Motor neuron (in vitro differentiated cells): ENCODE measurements at regions not wholly inside any gene's neighbourhood (a gene's known extent, or its start where the extent isn't known, plus 50 kb on each side); places are given as distances from the start of the nearest gene placed in this dataset.
A peak's percentile ranks its signal among the peaks of the same experiment; 100 is the strongest.

ENCODE experiments used
- ATAC-seq, 8 experiments: fragments of 200-7000 bp; cut with Tn5 transposase; replicated peaks in 6 of 8; 2 replicates each; pipeline ENCODE4 v1.8.0; 2021; ENCODE audit warnings: mild to moderate bottlenecking in 8 of 8, moderate library complexity in 8 of 8
- H3K27ac ChIP-seq, 2 donors: fragments of 250-450 bp; sonication (Bioruptor Pico); 2 replicates each; pipeline ENCODE4 v1.9.0; 2021; ENCODE audit warnings: antibody characterized with exemption in 2 of 2, mild to moderate bottlenecking in 2 of 2, moderate library complexity in 1 of 2
- H3K4me1 ChIP-seq, 2 donors: fragments of 250-450 bp; sonication (Bioruptor Pico); replicated peaks in 1 of 2; 2 replicates each; pipeline ENCODE4 v1.6.1; 2021; ENCODE audit warnings: antibody characterized with exemption in 2 of 2, mild to moderate bottlenecking in 2 of 2, moderate library complexity in 1 of 2
- H3K4me3 ChIP-seq, 5 donors: fragments of 250-450 bp; sonication (Bioruptor Pico); 2 replicates each; pipeline ENCODE4 v1.9.0; 2021; ENCODE audit warnings: antibody characterized with exemption in 5 of 5, mild to moderate bottlenecking in 5 of 5, moderate library complexity in 4 of 5
- WGBS, 10 experiments: fragments of 450-650 bp; shearing (Covaris generic); methylation state at CpG; one replicate each; pipeline ENCODE4 v1.0.0; 2022; 5-methylcytosine and 5-hydroxymethylcytosine counted together
- in situ Hi-C, 9 experiments: fragments of 400-800 bp; cut with MboI; loops; one replicate each; pipeline ENCODE4 v1.15.0; 2021; ENCODE audit warnings: low sequenced_read_pairs in 9 of 9, low pct_unique_long_range_greater_than_20kb in 2 of 9; ENCODE audit not compliant: unreplicated experiment in 9 of 9

DNA sequence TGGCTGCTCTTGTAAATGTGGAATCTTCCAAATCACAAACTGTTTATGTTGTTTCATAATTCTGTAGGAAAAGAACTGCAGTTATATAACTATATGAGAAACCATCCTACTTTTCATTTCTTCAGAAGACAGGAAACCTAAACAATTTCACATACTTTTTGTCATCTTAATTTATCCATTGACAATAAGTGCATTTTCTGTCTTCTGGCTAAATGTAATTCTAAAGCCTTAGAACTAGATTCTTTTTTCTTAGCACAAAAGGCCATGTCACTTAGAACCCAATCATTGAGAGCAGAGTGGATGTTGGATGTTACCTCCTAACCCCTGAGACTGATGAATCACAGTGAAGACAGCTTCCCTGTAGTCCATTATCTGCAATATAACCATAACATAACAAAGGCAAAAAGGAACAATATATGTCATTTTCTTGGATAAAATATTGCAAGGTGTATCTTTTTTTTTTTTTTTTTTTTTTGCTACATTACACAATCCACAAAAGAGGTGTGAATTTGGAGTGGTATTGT lies 410.2 kb upstream of the PRMT6 start:
- no peak overlapping the region for H3K27ac ChIP-seq
- ATAC-seq = peak in 4 of 8 experiments; percentile 41 to 60 (median 51)
- in situ Hi-C loops = no loop called here
- no peak overlapping the region for H3K4me3 ChIP-seq
- H3K4me1 ChIP-seq = peaks cover 0 to 9% of the 10 kb centered on the region in 2 donors

DNA sequence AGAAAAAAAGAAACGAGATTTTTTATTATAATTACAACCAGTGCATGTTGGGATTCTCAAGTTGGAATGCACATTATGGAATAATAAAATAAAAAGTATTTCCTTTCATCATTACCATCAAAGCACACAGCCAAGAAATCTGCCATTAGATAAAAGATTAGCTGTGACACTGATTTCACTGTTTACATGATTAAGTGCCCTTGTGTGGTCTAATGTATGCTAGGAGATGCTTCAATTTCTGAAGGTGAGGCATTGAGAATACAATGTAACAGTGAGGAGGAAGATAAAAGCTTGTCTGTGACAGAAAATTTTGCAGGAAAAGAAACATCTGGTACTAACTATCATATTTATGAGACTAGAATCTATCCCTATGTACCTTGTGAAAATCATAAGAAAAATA lies 409.7 kb upstream of the PRMT6 start:
- H3K4me3 ChIP-seq = no peak overlapping the region
- WGBS, 10 experiments = 0 to 91% (median 75%) methylated on average over 1 of the region's 1 CpG; no CpG with 5 or more reads in 1 of the 10 experiments
- ATAC-seq = peak in 4 of 8 experiments; percentile 46 to 68 (median 60)
- H3K4me1 ChIP-seq = peaks cover 0 to 9% of the 10 kb centered on the region in 2 donors
- in situ Hi-C loops = no loop called here
- H3K27ac ChIP-seq = no peak overlapping the region

DNA sequence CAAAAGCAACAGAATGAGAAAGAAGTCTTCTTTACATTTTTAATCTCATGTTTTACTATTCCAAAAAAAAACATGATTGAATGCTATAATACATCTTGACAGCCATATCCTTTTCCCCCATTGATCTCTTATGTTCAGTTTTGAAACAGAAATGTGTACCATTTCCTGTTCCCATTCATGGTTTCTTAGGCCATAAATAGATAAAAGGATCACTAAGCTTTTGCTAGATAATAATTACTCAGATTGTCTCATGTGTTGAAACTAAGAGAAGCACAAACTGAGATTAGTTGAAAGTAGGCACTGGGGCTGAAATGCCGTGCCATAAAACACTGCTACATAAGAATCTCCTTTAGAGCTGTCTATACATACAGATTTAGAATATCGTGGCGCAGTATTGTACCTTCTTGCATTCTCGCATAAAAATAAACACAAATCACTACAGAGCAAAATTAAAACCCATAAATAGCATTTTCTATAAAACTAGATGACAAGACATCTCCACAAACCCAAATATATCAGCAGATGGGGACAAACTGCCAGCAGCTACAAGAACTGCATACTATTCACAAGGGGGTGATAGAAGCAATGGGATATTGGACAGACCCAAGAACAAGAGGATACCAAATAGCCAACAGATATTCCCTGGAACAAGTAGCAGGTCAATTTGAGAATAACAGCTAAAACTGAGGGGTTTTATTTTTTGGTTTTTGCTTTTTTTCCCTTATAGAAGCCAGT lies 405.3 kb upstream of the PRMT6 start:
- 0 to 100% (median 85%) methylated on average over 1 to 4 of the region's 4 CpGs for WGBS, 10 experiments
- in situ Hi-C loops = no loop called here
- H3K27ac ChIP-seq = no peak overlapping the region
- no peak for ATAC-seq
- no peak overlapping the region for H3K4me3 ChIP-seq
- peaks cover 0 to 7% of the 10 kb centered on the region in 2 donors for H3K4me1 ChIP-seq

DNA sequence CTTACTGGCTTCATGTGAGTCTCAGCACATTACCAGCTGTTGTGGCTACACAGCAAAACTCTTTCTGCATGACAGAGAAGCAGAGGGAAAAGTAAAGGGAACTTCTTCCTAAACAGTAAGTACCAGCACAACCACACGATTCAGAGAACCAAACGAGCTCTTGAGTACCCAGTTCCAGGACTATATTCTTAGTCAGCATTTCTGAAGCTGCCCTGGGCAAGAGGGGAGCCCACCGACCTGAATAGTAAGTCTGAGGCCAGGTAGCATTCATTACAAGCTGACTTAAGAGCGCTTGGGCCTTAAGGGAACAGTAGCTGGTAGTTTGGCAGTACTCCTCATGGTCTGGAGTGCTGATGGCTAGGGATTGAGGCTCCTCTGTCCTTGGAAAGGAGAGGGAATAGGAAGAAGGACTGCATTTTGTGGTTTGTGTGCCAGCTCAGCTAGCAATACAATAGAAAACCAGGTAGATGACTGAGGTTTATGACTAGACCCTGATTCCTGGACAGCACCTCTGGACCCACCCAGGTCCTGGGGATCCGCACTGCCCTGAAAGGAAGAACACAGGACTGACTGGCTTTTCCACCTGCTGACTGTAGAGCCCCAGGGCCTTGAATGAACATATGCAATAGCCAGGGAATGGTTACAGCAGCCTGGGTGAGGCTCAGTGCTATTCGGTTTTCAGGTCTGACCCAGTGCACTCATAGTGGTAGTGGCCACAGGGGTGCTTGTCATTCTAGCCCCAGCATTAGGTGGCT lies 396.8 kb upstream of the PRMT6 start:
- WGBS, 10 experiments = 0 to 90% (median 80%) methylated on average over 1 to 6 of the region's 6 CpGs; no CpG with 5 or more reads in 2 of the 10 experiments
- Histone ChIP-seq H3K27ac (no peak overlapping the region), H3K4me1 (no peaks in the 10 kb centered on the region), H3K4me3 (no peak overlapping the region)
- no peak for ATAC-seq
- in situ Hi-C loops = no loop called here

DNA sequence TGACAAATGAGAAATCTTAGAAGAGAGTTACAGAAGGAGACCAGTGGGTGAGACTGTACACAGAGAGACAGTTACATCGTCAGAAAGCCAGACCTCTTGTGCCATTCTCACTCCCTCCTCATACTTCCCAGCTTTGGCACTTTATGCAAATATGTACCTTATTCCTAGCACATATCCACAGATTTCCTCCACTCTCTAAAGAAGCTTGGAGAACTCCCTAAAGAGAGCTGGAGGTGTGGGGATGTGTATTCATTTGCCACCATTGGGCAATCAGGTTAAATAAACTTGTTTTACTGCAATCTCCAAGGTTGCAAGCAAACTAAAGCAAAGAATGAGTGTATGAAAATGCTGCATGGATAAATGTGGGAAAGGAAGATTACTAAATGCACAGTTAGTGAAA lies 380.9 kb upstream of the PRMT6 start:
- no peak overlapping the region for H3K4me3 ChIP-seq
- in situ Hi-C loops = no loop called here
- no peak overlapping the region for H3K27ac ChIP-seq
- 0 to 89% (median 58%) methylated on average over 1 of the region's 1 CpG; no CpG with 5 or more reads in 2 of the 10 experiments for WGBS, 10 experiments
- ATAC-seq = no peak
- peaks cover 0 to 12% of the 10 kb centered on the region in 2 donors for H3K4me1 ChIP-seq

DNA sequence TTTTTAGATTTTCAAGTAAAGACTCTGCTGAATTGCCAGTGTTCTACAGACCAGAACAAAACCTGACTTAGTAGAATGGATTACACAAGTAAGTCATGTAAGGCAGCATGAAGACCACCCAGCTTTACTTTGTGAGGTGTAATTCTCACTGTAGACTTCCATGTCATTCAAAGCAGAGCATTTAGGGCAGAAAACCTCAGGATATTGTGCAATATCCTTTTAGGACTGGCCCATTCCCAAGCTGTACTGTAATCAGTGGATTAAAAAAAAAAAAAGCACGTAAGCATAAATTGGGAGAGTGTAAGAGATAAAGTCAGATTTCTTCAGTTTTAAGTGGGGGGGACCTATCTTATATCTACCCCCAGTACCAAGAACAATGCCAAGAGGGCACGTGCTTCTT lies 380.5 kb upstream of the PRMT6 start:
- Histone ChIP-seq H3K4me1 (peaks cover 0 to 16% of the 10 kb centered on the region in 2 donors), H3K27ac (no peak overlapping the region), H3K4me3 (no peak overlapping the region)
- no peak for ATAC-seq
- 0 to 100% (median 88%) methylated on average over 1 to 2 of the region's 2 CpGs; no CpG with 5 or more reads in 2 of the 10 experiments for WGBS, 10 experiments
- in situ Hi-C loops = no loop called here

DNA sequence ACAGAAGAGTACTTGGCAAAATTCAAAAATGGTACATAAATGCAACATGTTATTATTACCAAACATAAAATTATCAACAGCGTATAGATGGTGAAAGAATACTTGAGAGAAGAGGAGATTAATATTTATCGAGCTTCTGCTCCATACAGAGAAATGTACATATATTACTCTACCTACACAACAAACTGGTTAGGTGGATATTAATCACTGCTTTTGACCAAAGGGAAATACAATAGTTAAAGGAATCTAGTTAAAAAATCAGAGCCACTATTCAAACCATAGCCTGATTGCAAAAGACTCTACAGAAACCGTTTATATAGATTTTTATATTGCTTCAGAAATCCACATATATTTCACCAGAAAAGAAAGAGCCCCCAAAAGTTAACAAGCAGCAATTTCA lies 379.3 kb upstream of the PRMT6 start:
- ATAC-seq = no peak
- in situ Hi-C loops = no loop called here
- H3K4me3 ChIP-seq = no peak overlapping the region
- H3K27ac ChIP-seq = no peak overlapping the region
- 0 to 96% (median 78%) methylated on average over 1 to 3 of the region's 3 CpGs for WGBS, 10 experiments
- H3K4me1 ChIP-seq = peaks cover 0 to 19% of the 10 kb centered on the region in 2 donors

DNA sequence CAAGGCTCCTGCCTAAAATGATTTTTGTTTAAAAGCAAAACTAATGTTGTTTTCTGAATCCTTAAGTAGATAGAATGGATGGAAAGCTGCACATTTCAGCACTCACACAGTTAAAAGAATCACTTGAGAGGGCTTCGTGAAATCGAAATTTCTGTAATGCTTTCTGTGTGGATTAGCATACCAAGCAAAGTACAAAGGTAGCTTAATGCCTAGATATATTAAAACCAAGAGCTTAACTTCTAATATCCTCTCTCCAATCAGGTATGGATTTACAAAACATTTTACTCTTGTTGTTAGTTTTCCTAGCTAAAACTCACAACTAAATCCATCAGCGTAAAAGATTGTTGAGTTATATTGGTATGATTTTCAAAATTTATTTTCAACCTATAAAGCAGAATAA lies 378.8 kb upstream of the PRMT6 start:
- Histone ChIP-seq H3K27ac (no peak overlapping the region), H3K4me1 (peaks cover 0 to 19% of the 10 kb centered on the region in 2 donors), H3K4me3 (no peak overlapping the region)
- in situ Hi-C loops = no loop called here
- WGBS, 10 experiments = 6 to 97% (median 59%) methylated on average over 2 to 3 of the region's 3 CpGs
- no peak for ATAC-seq

DNA sequence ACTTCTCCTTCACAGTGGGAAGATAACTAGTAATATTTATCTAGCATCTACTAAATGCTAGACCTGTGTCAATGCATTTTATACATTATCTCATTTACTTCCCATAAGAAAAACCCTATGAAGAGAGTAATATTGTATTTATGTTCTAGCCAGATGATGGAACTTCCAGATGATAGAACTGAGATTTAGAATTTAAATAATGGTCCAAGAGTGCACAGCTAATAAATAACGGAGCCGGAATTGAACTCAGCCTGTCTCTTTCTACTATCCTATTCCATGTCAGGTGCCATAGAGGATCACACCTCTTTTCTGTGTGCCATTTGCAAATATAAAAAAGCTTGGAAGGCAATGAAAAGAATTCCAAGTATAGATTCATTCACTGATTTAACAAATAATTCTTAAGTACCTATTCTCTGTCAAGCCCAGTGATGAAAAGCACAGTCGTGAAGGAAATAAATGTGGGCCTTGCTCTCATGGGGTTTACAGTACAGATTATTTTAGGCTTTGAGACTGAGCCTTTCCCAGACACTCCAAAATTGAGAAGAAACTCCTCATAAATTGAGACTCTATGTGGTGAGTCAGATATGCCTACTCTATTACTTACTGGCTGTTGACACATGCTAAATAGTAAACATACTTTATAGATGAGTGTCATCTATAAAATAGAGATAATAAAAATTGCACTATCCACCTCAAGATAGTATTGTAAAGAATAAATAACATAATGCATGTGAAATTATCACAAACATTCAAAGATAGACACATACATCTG lies 378.0 kb upstream of the PRMT6 start:
- Histone ChIP-seq H3K4me3 (no peak overlapping the region), H3K4me1 (peaks cover 0 to 19% of the 10 kb centered on the region in 2 donors), H3K27ac (no peak overlapping the region)
- 13 to 100% (median 80%) methylated on average over 1 to 3 of the region's 3 CpGs for WGBS, 10 experiments
- in situ Hi-C loops = no loop called here
- ATAC-seq = peak in 4 of 8 experiments; percentile 47 to 79 (median 61)

DNA sequence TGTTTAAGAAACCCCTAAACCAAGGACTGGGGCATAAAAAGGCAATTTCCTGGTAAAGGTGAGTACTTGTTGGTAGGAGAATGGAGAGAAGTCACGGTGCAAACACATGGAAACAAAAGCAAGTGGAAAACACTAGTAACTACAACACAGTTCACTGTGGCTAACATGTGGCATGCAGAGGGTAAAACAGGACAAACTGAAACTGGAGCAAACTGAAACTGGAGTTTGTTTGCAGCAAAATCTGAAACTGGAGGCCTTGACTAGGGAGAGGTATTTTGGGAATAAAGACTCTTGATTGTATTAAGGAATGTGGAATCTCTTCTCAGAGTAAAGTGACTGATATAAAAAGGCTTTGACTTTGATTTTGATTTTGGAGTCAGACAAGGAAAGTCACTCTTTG lies 376.3 kb upstream of the PRMT6 start:
- Histone ChIP-seq H3K27ac (no peak overlapping the region), H3K4me3 (no peak overlapping the region), H3K4me1 (peaks cover 0 to 19% of the 10 kb centered on the region in 2 donors)
- WGBS, 10 experiments = 0 to 100% (median 88%) methylated on average over 1 of the region's 1 CpG
- in situ Hi-C loops = no loop called here
- ATAC-seq = no peak

DNA sequence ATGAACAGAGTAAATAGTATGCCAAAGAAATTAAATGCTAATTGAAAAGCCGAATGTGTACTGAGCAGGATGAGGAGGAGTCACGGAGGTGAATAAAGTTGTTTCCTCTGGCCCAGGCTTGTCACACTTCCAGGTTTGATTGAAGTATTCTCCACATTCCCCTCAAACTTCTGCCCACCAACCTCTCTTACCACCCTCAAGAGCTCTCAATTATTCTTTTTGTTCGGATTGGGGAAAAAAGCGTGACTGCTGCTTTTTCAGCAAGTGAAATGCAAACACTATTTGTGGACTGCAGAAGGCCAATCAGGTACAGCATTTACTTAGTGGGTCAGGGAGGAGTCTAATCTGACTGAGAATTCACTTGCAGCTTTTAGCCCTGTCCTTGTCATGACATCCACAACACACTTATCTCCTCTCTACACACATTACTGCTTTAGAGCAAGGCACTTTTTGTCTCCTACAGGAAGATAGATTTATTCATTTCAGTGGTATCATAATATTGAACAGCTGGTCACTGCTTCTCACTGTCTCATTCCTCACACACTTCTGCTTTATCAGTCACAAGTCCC lies 375.6 kb upstream of the PRMT6 start:
- WGBS, 10 experiments = 0 to 63% (median 40%) methylated on average over 1 to 4 of the region's 4 CpGs
- in situ Hi-C loops = no loop called here
- H3K4me1 ChIP-seq = peaks cover 0 to 19% of the 10 kb centered on the region in 2 donors
- H3K4me3 ChIP-seq = no peak overlapping the region
- peak in 5 of 8 experiments; percentile 15 to 65 (median 47) for ATAC-seq
- no peak overlapping the region for H3K27ac ChIP-seq

DNA sequence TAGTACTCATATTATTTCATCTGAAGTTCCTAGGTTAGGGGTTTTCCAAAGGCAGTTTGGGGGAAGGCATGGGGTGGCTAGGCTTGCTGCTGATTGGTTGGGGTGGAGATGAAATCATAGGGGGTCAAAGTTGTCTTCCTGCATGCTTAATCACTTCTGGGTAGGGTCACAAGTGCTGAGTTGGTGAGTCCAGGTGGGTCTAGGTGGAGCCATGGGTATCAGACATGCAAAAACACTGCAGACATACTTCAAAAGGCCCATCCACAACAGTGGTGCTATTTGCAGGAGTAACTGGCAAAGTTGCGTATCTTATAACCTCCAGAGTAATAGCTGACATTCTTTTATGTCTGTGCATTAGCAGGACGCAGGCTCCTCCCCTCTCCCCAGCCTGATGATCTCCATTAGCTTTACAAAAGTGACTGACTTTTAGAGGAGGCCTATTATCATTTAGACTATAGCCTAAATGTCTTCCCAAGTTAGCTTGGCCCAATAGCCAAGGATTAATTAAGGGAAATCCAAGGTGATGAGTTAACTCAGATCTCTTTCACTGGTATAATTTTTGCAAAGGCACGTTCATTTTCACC lies 374.4 kb upstream of the PRMT6 start:
- ATAC-seq = no peak
- in situ Hi-C loops = no loop called here
- H3K4me1 ChIP-seq = peaks cover 0 to 19% of the 10 kb centered on the region in 2 donors
- H3K27ac ChIP-seq = no peak overlapping the region
- H3K4me3 ChIP-seq = no peak overlapping the region
- WGBS, 10 experiments = 0 to 92% (median 73%) methylated on average over 1 to 3 of the region's 3 CpGs; no CpG with 5 or more reads in 2 of the 10 experiments
